ENCODE measurements at regions not wholly inside any gene's neighbourhood (a gene's known extent, or its start where the extent isn't known, plus 50 kb on each side); places are given as distances from the start of the nearest gene placed in this dataset.

DNA sequence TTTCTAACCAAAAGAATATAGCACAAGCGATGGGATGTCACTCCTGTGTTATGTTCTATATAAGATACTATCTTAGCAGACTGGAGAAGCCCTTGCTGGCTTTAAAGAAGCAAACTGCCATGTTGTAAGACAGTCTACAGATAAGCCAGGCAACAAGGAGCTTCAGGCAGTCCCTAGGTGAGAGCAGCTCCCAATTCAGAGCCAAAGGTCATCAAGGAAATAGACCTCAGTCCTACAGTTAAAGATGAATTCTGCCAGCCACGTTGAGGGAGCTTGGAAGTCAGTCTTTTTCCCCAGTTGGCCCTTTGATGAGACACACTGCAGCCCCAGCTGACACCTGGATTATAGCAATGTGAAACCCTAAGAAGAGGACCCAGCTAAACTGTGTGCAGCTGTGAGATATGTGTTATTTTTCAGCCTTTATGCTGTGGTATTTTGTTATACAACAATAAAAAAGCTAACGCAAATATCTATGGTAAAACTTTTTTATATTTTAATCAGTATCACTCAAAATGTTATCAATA lies 102.5 kb upstream of the AKAP13 start:
- H3K79me2 ChIP-seq (ENCODE audit: insufficient read depth, low read length), result no peaks in the 10 kb centered on the region
- H3K9me2 ChIP-seq (replicated peaks; ENCODE audit: insufficient read depth, low read length), result no peaks in the 10 kb centered on the region
- H3K9ac ChIP-seq (ENCODE audit: low read length), result no peak overlapping the region
- no peak overlapping the region for H3K27ac ChIP-seq (ENCODE audit: low read depth, low read length)
- no peaks in the 10 kb centered on the region for H3F3A ChIP-seq (ENCODE audit: insufficient read depth)
- no peaks in the 10 kb centered on the region for H3K27me3 ChIP-seq (ENCODE audit: low read length)
- H4K20me1 ChIP-seq (ENCODE audit: low read depth, low read length), result no peaks in the 10 kb centered on the region
- no peaks in the 10 kb centered on the region for H3K9me3 ChIP-seq (ENCODE audit: insufficient read depth, low read length)
- no peaks in the 10 kb centered on the region for H3K36me3 ChIP-seq (ENCODE audit: low read length)
- no peak overlapping the region for H3K4me2 ChIP-seq (ENCODE audit: low read depth, low read length, poor library complexity, severe bottlenecking)
- no peak overlapping the region for H3K4me3 ChIP-seq (ENCODE audit: insufficient read depth, low read length, poor library complexity, severe bottlenecking)
- no peak for TF ChIP-seq EZH2phosphoT487 (conservative IDR thresholded peaks at IDR 0.05; ENCODE audit: low read length)
- TF ChIP-seq, protein P1, sequence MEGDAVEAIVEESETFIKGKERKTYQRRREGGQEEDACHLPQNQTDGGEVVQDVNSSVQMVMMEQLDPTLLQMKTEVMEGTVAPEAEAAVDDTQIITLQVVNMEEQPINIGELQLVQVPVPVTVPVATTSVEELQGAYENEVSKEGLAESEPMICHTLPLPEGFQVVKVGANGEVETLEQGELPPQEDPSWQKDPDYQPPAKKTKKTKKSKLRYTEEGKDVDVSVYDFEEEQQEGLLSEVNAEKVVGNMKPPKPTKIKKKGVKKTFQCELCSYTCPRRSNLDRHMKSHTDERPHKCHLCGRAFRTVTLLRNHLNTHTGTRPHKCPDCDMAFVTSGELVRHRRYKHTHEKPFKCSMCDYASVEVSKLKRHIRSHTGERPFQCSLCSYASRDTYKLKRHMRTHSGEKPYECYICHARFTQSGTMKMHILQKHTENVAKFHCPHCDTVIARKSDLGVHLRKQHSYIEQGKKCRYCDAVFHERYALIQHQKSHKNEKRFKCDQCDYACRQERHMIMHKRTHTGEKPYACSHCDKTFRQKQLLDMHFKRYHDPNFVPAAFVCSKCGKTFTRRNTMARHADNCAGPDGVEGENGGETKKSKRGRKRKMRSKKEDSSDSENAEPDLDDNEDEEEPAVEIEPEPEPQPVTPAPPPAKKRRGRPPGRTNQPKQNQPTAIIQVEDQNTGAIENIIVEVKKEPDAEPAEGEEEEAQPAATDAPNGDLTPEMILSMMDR (IDR thresholded peaks at IDR 0.05; ENCODE audit: insufficient read depth, low read length, poor library complexity, severe bottlenecking), result no peak
- H2AFZ ChIP-seq (ENCODE audit: low read depth, low read length, severe bottlenecking), result no peak overlapping the region

- H3K79me2 ChIP-seq (ENCODE audit: insufficient read depth, low read length), result no peaks in the 10 kb centered on the region
- H3K9ac ChIP-seq (ENCODE audit: low read length), result no peak overlapping the region
- H3K4me3 ChIP-seq (ENCODE audit: insufficient read depth, low read length, poor library complexity, severe bottlenecking), result no peak overlapping the region
- no peak overlapping the region for H3K27ac ChIP-seq (ENCODE audit: low read depth, low read length)
- no peaks in the 10 kb centered on the region for H3F3A ChIP-seq (ENCODE audit: insufficient read depth)
- H4K20me1 ChIP-seq (ENCODE audit: low read depth, low read length), result no peaks in the 10 kb centered on the region
- no peaks in the 10 kb centered on the region for H3K9me3 ChIP-seq (ENCODE audit: insufficient read depth, low read length)
- no peaks in the 10 kb centered on the region for H3K36me3 ChIP-seq (ENCODE audit: low read length)
- no peak for TF ChIP-seq EZH2phosphoT487 (conservative IDR thresholded peaks at IDR 0.05; ENCODE audit: low read length)
- TF ChIP-seq, protein P1 (IDR thresholded peaks at IDR 0.05; ENCODE audit: insufficient read depth, low read length, poor library complexity, severe bottlenecking), result no peak
- no peak overlapping the region for H3K4me2 ChIP-seq (ENCODE audit: low read depth, low read length, poor library complexity, severe bottlenecking)
- no peak overlapping the region for H2AFZ ChIP-seq (ENCODE audit: low read depth, low read length, severe bottlenecking)
- H3K9me2 ChIP-seq (replicated peaks; ENCODE audit: insufficient read depth, low read length), result no peaks in the 10 kb centered on the region
- H3K27me3 ChIP-seq (ENCODE audit: low read length), result no peaks in the 10 kb centered on the region
Measured at GRCh38 chr15:85280203-85280602, 100.2 kb upstream of the AKAP13 start.

DNA sequence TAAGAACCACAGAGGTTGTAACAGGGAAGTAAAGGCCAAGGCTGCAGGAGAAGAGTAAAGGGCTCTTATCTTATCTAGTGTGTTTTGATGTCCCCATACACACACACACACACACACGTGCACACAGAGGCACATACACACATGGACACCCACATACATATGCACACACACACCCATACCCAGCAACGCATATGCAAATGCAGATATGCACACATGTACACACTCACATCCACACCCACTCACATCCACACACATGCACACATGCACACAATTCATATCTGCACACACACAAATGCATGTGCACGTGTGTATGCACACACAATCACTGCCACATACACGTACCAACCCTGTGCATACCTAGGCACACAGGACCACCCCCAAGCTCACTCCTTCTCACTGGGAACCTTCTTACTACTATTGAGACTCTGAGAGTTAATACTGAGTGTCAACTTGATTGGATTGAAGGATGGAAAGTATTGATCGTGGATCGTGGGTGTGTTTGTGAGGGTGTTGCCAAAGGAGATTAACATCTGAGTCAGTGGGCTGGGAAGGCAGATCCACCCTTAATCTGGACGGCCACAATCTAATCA lies 99.0 kb upstream of the AKAP13 start:
- no peak overlapping the region for H3K4me2 ChIP-seq (ENCODE audit: low read depth, low read length, poor library complexity, severe bottlenecking)
- H3K27me3 ChIP-seq (ENCODE audit: low read length), result no peaks in the 10 kb centered on the region
- no peak overlapping the region for H3K27ac ChIP-seq (ENCODE audit: low read depth, low read length)
- no peak for TF ChIP-seq EZH2phosphoT487 (conservative IDR thresholded peaks at IDR 0.05; ENCODE audit: low read length)
- TF ChIP-seq, protein P1 (IDR thresholded peaks at IDR 0.05; ENCODE audit: insufficient read depth, low read length, poor library complexity, severe bottlenecking), result no peak
- no peak overlapping the region for H3K9ac ChIP-seq (ENCODE audit: low read length)
- no peaks in the 10 kb centered on the region for H3K9me3 ChIP-seq (ENCODE audit: insufficient read depth, low read length)
- no peaks in the 10 kb centered on the region for H4K20me1 ChIP-seq (ENCODE audit: low read depth, low read length)
- H3K4me3 ChIP-seq (ENCODE audit: insufficient read depth, low read length, poor library complexity, severe bottlenecking), result no peak overlapping the region
- H3K9me2 ChIP-seq (replicated peaks; ENCODE audit: insufficient read depth, low read length), result no peaks in the 10 kb centered on the region
- no peaks in the 10 kb centered on the region for H3K79me2 ChIP-seq (ENCODE audit: insufficient read depth, low read length)
- no peak overlapping the region for H2AFZ ChIP-seq (ENCODE audit: low read depth, low read length, severe bottlenecking)
- no peaks in the 10 kb centered on the region for H3K36me3 ChIP-seq (ENCODE audit: low read length)
- H3F3A ChIP-seq (ENCODE audit: insufficient read depth), result no peaks in the 10 kb centered on the region

All from SU-DHL-6 (cell line).